Heart right ventricle (tissue), 16 donors: ENCODE measurements at regions not wholly inside any gene's neighbourhood (a gene's known extent, or its start where the extent isn't known, plus 50 kb on each side); places are given as distances from the start of the nearest gene placed in this dataset.

Experiments used
- ATAC-seq, 8 donors: fragments of 200-7000 bp; cut with Tn5 transposase; one replicate each; pipeline ENCODE4 v1.9.1; 2020; ENCODE audit warnings: mild to moderate bottlenecking in 8 of 8, moderate library complexity in 8 of 8, moderate number of reproducible peaks in 1 of 8
- DNase-seq, 2 donors: peaks; one replicate each; pipeline ENCODE4 v3.0.0-alpha.2; 2020
- H3K27ac ChIP-seq, 10 donors: fragments of 200-600 bp; sonication (generic) in 2 of 10; one replicate each; pipeline versions ENCODE4 v1.5.0 to v1.8.0; 2020 to 2022; ENCODE audit warnings: mild to moderate bottlenecking in 3 of 10
- H3K27me3 ChIP-seq, 7 donors: fragments of 200-600 bp; one replicate each; pipeline ENCODE4 v1.8.0; 2021 to 2022; ENCODE audit warnings: mild to moderate bottlenecking in 2 of 7
- H3K36me3 ChIP-seq, 9 donors: fragments of 200-600 bp; sonication (generic) in 1 of 9; one replicate each; pipeline versions ENCODE4 v1.5.0 to v1.8.0; 2020 to 2022; ENCODE audit warnings: mild to moderate bottlenecking in 2 of 9
- H3K4me1 ChIP-seq, 9 donors: fragments of 200-600 bp; sonication (generic) in 1 of 9; one replicate each; pipeline versions ENCODE4 v1.5.0 to v1.8.0; 2020 to 2022; ENCODE audit warnings: mild to moderate bottlenecking in 4 of 9
- H3K4me3 ChIP-seq, 10 donors: fragments of 200-600 bp; sonication (generic) in 2 of 10; one replicate each; pipeline versions ENCODE4 v1.5.0 to v1.8.0; 2020 to 2022; ENCODE audit warnings: mild to moderate bottlenecking in 7 of 10, moderate library complexity in 2 of 10
- H3K9me3 ChIP-seq, 11 donors: fragments of 200-600 bp in 10 of 11; sonication (generic) in 2 of 11; one replicate each; pipeline versions ENCODE4 v1.5.0 to v1.8.0; 2013 to 2022; ENCODE audit warnings: mild to moderate bottlenecking in 2 of 11, control low read depth in 1 of 11, moderate library complexity in 1 of 11
- CTCF ChIP-seq, 9 donors: fragments of 200-600 bp; sonication (generic) in 2 of 9; IDR thresholded peaks; one replicate each; pipeline versions ENCODE4 v1.5.0 to v1.8.0; 2021 to 2022; ENCODE audit warnings: antibody characterized with exemption in 9 of 9, mild to moderate bottlenecking in 5 of 9, moderate library complexity in 1 of 9
- WGBS, 2 donors: extraction: QIAGEN DNeasy Blood & Tissue Kit; methylation state at CpG; one replicate each; pipeline ENCODE4 v1.1.7; 2013; ENCODE audit warnings: inconsistent platforms in 1 of 2; 5-methylcytosine and 5-hydroxymethylcytosine counted together
- intact Hi-C, 10 donors: fragments of 100-400 bp; cut with DNase I; formaldehyde crosslinking; loops; one replicate each; pipeline versions ENCODE4 v1.11.1 to v1.14.2; 2022
- donor health status: Arrhythmogenic right ventricular cardiomyopathy.
- donor health status: ischemic (EF 13 %, LVEDD 7.1; RV severe dilation, severe dysfunction).
- donor health status: healthy with polysubstance abuse.
- donor health status: DM: no; HTN: yes; CAD: no.
- donor health status: DM: no; HTN: no; CAD: no.
- donor health status: ischemic (EF 25% LVEDD 6.9; RV normal size, moderate dysfunction).
- donor health status: ischemic (EF 25% LVEDD 5.7; RV mildly dilated, moderate dysfunction).
- donor health status: healthy.
- donor health status: DM: yes; HTN: yes; CAD: no.
- donor health status: Ischemic cardiomyopathy.
- donor health status: ischemic (EF 35%, LVEDD 5.7; RV mildly dilated, moderate dysfunction).
- donor health status: nonischemic (EF 11% LVEDD 7.7; RV severe dilation, severe dysfunction).
- donor health status: DM: yes; HTN: yes; CAD: no.
- donor health status: PGD.
- donor health status: ischemic (EF 29% LVEDD 5.4; RV normal size, mild dysfunction).
- donor health status: nonischemic (EF 23%, LVEDD 6.1; RV moderate dilation, normal function).

GRCh38 chr2:16940214-16940613 lies 274.6 kb upstream of the CYRIA start:
- no peak for ATAC-seq
- Histone ChIP-seq H3K4me1 (no peaks in the 10 kb centered on the region), H3K9me3 (no peaks in the 10 kb centered on the region), H3K27ac (no peak overlapping the region), H3K4me3 (no peak overlapping the region), H3K27me3 (no peaks in the 10 kb centered on the region), H3K36me3 (no peaks in the 10 kb centered on the region)
- WGBS, 2 donors = 78 to 85% methylated on average over 1 of the region's 1 CpG
- TF ChIP-seq CTCF (IDR thresholded peaks at IDR 0.05) = no peak
- intact Hi-C loops = loop anchor here in 1 of 10 donors (5.0 kb wide), 1 partner anchor 823 kb away; no protein-coding TSS in a partner anchor
- no peak for DNase-seq

- intact Hi-C loops = loop anchor here in 1 of 10 donors (5.0 kb wide), 1 partner anchor 822 kb away; no protein-coding TSS in a partner anchor
- Histone ChIP-seq H3K9me3 (no peaks in the 10 kb centered on the region), H3K36me3 (no peaks in the 10 kb centered on the region), H3K27me3 (no peaks in the 10 kb centered on the region), H3K4me1 (no peaks in the 10 kb centered on the region), H3K4me3 (no peak overlapping the region), H3K27ac (no peak overlapping the region)
- 84 to 89% methylated on average over 1 of the region's 1 CpG for WGBS, 2 donors
- ATAC-seq = no peak
- no peak for TF ChIP-seq CTCF (IDR thresholded peaks at IDR 0.05)
- no peak for DNase-seq
Observed at GRCh38 chr2:16939771-16940170, 274.1 kb upstream of the CYRIA start.

GRCh38 chr2:16933355-16933754 lies 267.7 kb upstream of the CYRIA start:
- 74% methylated on average over 4 of the region's 4 CpGs for WGBS, 2 donors
- Histone ChIP-seq H3K4me3 (no peak overlapping the region), H3K36me3 (no peaks in the 10 kb centered on the region), H3K9me3 (peaks cover 0 to 1% (median 0%) of the 10 kb centered on the region in 11 donors), H3K4me1 (no peaks in the 10 kb centered on the region), H3K27me3 (no peaks in the 10 kb centered on the region), H3K27ac (no peak overlapping the region)
- TF ChIP-seq CTCF (IDR thresholded peaks at IDR 0.05) = no peak
- DNase-seq (no peak), ATAC-seq (no peak)
- intact Hi-C loops = no loop called here

- Histone ChIP-seq H3K4me1 (no peaks in the 10 kb centered on the region), H3K9me3 (peaks cover 0 to 7% (median 0%) of the 10 kb centered on the region in 11 donors), H3K4me3 (no peak overlapping the region), H3K27me3 (no peaks in the 10 kb centered on the region), H3K27ac (no peak overlapping the region), H3K36me3 (no peaks in the 10 kb centered on the region)
- TF ChIP-seq CTCF (IDR thresholded peaks at IDR 0.05) = no peak
- DNase-seq (no peak), ATAC-seq (no peak)
- 88 to 91% methylated on average over 3 of the region's 3 CpGs for WGBS, 2 donors
- intact Hi-C loops = no loop called here
Observed at GRCh38 chr2:16932826-16933225, 267.2 kb upstream of the CYRIA start.
